GM12864 (cell line): ENCODE measurements at regions not wholly inside any gene's neighbourhood (a gene's known extent, or its start where the extent isn't known, plus 50 kb on each side); places are given as distances from the start of the nearest gene placed in this dataset.

Source experiments
- DNase-seq: peaks from one replicate; pipeline ENCODE4 v3.0.0-alpha.2; 2011; ENCODE audit warnings: low read depth
- H3K4me3 ChIP-seq: 2 replicates; pipeline ENCODE4 v1.5.1; 2011; ENCODE audit warnings: mild to moderate bottlenecking, low read depth, low read length, control low read depth
- TF ChIP-seq, protein P1 (sequence below): IDR thresholded peaks from 2 replicates; pipeline ENCODE4 v1.5.1; 2011; ENCODE audit warnings: low read depth, mild to moderate bottlenecking, moderate library complexity, low read length, control low read depth, inconsistent platforms; ENCODE audit errors: missing control alignments

DNA sequence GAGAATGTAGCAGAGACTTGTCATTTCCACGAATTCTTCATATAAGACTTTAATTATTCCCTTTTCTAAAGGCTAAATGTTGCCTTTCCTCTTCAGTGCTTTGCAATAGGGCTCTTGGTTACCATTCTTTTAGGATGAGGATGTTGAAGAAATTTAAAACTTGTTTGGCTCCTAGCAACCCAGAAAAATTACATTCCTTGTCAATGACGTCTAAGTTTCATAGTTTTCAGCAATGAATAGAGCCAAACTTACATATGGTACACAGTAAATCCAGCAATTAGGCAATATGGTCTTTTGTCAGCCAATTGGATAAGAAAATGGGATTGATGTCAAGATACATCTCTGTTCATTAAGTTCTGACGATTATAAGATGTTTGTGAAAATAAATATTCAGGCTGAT is 1639.6 kb upstream of the PCDH10 start:
- TF ChIP-seq, protein P1, sequence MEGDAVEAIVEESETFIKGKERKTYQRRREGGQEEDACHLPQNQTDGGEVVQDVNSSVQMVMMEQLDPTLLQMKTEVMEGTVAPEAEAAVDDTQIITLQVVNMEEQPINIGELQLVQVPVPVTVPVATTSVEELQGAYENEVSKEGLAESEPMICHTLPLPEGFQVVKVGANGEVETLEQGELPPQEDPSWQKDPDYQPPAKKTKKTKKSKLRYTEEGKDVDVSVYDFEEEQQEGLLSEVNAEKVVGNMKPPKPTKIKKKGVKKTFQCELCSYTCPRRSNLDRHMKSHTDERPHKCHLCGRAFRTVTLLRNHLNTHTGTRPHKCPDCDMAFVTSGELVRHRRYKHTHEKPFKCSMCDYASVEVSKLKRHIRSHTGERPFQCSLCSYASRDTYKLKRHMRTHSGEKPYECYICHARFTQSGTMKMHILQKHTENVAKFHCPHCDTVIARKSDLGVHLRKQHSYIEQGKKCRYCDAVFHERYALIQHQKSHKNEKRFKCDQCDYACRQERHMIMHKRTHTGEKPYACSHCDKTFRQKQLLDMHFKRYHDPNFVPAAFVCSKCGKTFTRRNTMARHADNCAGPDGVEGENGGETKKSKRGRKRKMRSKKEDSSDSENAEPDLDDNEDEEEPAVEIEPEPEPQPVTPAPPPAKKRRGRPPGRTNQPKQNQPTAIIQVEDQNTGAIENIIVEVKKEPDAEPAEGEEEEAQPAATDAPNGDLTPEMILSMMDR: no peak
- no peak overlapping the region for H3K4me3 ChIP-seq
- no peak for DNase-seq

DNA sequence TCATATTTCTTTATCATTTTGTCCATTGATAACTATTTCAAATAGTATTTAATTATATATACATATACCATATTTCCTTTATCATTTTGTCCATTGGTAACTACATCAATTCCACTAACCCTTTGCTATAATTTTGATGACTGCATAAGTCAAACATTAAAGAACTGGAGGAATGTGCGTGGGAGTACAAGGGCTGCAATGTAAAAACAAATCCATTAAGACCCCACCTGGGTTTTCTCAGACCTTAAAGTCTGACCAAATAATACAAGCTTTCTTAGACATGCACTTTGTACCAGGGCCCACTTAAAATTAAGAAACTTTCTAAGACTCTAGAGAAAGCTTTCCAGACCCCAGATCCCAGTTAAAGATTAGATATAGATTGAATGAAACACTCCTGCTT is 1622.4 kb upstream of the PCDH10 start:
- TF ChIP-seq, protein P1: no peak
- H3K4me3 ChIP-seq: no peak overlapping the region
- no peak for DNase-seq

DNA sequence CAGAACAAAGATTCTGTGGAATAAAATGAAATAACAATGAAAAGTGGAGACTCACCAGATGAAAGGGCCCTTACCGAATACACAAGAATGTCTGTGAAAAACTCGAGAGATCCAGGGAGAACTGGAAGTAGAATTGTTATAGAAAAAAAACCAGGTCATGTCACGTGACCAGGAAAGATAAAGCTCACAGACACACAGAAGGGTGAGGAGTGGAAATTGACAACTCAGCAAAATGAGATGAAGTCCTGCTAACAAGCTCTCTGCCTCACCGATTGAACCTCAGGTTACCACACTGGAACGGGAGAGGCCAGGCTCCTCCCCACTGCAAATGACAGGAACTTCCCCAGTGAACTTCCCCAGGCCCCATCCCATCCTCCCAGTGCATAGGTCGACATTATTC is 1618.0 kb upstream of the PCDH10 start:
- DNase-seq: no peak

GRCh38 chr4:131534944-131535645 is 1614.0 kb upstream of the PCDH10 start:
- no peak for DNase-seq
- TF ChIP-seq, protein P1: no peak
- H3K4me3 ChIP-seq: no peak overlapping the region

More for the DNA sequence above, 1618.0 kb upstream of the PCDH10 start:
- H3K4me3 ChIP-seq: no peak overlapping the region
- TF ChIP-seq, protein P1: no peak

DNA sequence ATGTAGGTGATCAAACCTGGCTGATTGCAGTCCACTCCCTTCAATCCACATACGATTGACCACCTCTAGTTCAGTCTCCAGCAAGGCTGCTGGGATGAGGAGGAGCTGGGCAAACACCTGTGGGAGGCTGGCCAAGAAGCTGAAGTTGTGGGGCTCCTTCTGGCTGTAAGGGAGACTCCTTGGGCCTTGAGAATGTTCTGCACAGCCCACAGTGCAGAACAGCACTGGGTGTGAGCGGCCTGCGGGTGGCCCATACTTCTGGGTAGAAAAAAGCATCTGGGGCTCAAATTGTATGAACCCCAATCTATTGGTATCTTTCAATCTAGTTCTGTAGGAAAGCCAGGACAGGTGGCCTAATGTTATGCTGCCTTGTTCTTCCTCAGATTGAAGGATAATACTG is 1608.8 kb upstream of the PCDH10 start:
- no peak overlapping the region for H3K4me3 ChIP-seq
- DNase-seq: no peak
- TF ChIP-seq, protein P1: no peak

DNA sequence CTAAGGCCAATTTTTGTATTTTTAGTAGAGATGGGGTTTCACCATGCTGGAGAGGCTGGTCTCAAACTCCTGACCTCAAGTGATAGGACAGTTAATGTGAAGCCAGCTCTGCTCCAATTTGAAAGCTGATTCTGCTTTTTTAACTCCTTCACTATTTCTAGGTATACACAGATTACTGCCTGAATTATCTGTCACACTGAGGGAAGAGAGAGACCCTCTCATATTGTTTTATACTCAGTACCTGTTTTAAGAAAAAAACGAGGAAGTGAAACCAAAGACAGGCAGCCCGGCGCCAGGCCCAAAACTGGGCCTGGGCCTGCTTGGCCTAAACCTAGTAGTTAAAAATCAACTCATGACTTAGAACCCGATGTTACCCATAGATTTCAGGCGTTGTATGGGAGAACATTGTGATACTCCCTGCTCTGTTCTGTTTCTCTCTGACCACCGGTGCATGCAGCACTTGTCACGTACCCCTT is 1601.5 kb upstream of the PCDH10 start:
- TF ChIP-seq, protein P1: no peak
- DNase-seq: no peak
- H3K4me3 ChIP-seq: no peak overlapping the region

- DNase-seq: no peak
- H3K4me3 ChIP-seq: no peak overlapping the region
- TF ChIP-seq, protein P1: no peak
Measured at GRCh38 chr4:131551306-131551705, 1597.8 kb upstream of the PCDH10 start.
